ENCODE measurements at regions not wholly inside any gene's neighbourhood (a gene's known extent, or its start where the extent isn't known, plus 50 kb on each side); places are given as distances from the start of the nearest gene placed in this dataset.

DNA sequence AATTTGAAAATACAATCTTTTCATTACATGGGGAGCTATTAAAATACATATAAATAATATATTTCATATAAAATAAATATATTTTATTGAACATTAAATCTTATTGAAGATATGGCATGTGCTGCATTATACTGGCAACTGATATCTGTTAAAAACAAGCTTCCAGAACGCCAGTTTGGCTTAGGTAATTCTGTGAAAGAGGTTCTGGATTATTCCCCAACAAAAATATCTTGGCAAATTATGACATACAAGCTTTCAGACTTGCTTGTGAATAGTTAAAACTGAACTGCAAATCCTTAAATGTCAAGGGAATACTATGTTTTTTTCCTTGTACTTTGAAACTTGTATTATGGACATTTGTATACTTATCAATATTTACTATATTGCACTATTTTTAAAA, 210.2 kb upstream of the LCORL start:
- TF ChIP-seq, protein P1, sequence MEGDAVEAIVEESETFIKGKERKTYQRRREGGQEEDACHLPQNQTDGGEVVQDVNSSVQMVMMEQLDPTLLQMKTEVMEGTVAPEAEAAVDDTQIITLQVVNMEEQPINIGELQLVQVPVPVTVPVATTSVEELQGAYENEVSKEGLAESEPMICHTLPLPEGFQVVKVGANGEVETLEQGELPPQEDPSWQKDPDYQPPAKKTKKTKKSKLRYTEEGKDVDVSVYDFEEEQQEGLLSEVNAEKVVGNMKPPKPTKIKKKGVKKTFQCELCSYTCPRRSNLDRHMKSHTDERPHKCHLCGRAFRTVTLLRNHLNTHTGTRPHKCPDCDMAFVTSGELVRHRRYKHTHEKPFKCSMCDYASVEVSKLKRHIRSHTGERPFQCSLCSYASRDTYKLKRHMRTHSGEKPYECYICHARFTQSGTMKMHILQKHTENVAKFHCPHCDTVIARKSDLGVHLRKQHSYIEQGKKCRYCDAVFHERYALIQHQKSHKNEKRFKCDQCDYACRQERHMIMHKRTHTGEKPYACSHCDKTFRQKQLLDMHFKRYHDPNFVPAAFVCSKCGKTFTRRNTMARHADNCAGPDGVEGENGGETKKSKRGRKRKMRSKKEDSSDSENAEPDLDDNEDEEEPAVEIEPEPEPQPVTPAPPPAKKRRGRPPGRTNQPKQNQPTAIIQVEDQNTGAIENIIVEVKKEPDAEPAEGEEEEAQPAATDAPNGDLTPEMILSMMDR (IDR thresholded peaks at IDR 0.05), result no peak
- TF ChIP-seq POLR2A (IDR thresholded peaks at IDR 0.05), result no peak

Data from heart left ventricle (tissue), 13 donors.